IMR-90 (cell line): ENCODE measurements at regions not wholly inside any gene's neighbourhood (a gene's known extent, or its start where the extent isn't known, plus 50 kb on each side); places are given as distances from the start of the nearest gene placed in this dataset.

Source experiments
- ATAC-seq: fragments of 200-7000 bp; cut with Tn5 transposase; 2 replicates; pipeline ENCODE4 v1.9.1; 2020; ENCODE audit warnings: low read depth, mild to moderate bottlenecking, moderate library complexity
- BruUV-seq: library from RNA; stranded (reverse); fragments of 400-500 nt; replicated peaks from 2 replicates; lab custom pipeline; 2021; lab: Mats Ljungman, UMichigan
- CTCF ChIA-PET: fragments of 300-600 bp; formaldehyde crosslinking; extraction: SDS; loops from one replicate; lab custom pipeline; 2021; ENCODE audit warnings: antibody characterized with exemption; lab: Yijun Ruan, JAX
- POLR2A ChIA-PET: fragments of 300-600 bp; sonication (Branson Sonifier 250); formaldehyde crosslinking; loops from one replicate; lab custom pipeline; 2022; ENCODE audit warnings: antibody characterized with exemption; ENCODE audit not compliant: unreplicated experiment; lab: Charles Lee
- DNase-seq: peaks from one replicate; pipeline ENCODE4 v3.0.0; 2013
- H2AFZ ChIP-seq: replicated peaks from 2 replicates; pipeline ENCODE3; 2013; ENCODE audit warnings: low read length, mild to moderate bottlenecking; ENCODE audit not compliant: poor library complexity
- H2AK5ac ChIP-seq: 2 replicates; pipeline ENCODE4 v1.6.1; 2013; ENCODE audit warnings: low read depth, low read length, inconsistent platforms
- H2AK9ac ChIP-seq: replicated peaks from 2 replicates; pipeline ENCODE3; 2013; ENCODE audit warnings: mild to moderate bottlenecking, low read depth, low read length, moderate library complexity; ENCODE audit not compliant: poor library complexity
- H2BK120ac ChIP-seq: 2 replicates; pipeline ENCODE4 v1.6.1; 2013; ENCODE audit warnings: low read depth, low read length, inconsistent platforms
- H2BK15ac ChIP-seq: 3 replicates; pipeline ENCODE4 v1.6.1; 2013; ENCODE audit warnings: low read depth, low read length, inconsistent platforms
- H2BK20ac ChIP-seq: 2 replicates; pipeline ENCODE4 v1.6.1; 2013; ENCODE audit warnings: low read depth, mild to moderate bottlenecking, inconsistent platforms, low read length, moderate library complexity
- H2BK5ac ChIP-seq: 2 replicates; pipeline ENCODE4 v1.6.1; 2013; ENCODE audit warnings: mild to moderate bottlenecking, low read depth, low read length, inconsistent platforms; ENCODE audit not compliant: poor library complexity, severe bottlenecking
- H3K14ac ChIP-seq: replicated peaks from 2 replicates; pipeline ENCODE4 v1.6.1; 2013; ENCODE audit warnings: low read depth, low read length, inconsistent platforms
- H3K18ac ChIP-seq: 2 replicates; pipeline ENCODE4 v1.6.1; 2013; ENCODE audit warnings: low read depth, low read length, control low read depth
- H3K23ac ChIP-seq: 2 replicates; pipeline ENCODE4 v1.6.1; 2013; ENCODE audit warnings: low read depth, low read length, inconsistent platforms
- H3K27ac ChIP-seq: 2 replicates; pipeline ENCODE4 v1.5.1; 2013; ENCODE audit warnings: mild to moderate bottlenecking, control low read depth, low read length; ENCODE audit not compliant: insufficient read depth
- H3K27me3 ChIP-seq: 2 replicates; pipeline ENCODE4 v1.6.1; 2013; ENCODE audit warnings: low read length; ENCODE audit not compliant: control insufficient read depth, insufficient read depth
- H3K36me3 ChIP-seq: 2 replicates; pipeline ENCODE4 v1.6.1; 2013; ENCODE audit warnings: low read length, mixed read lengths; ENCODE audit not compliant: control insufficient read depth, insufficient read depth
- H3K4ac ChIP-seq: 2 replicates; pipeline ENCODE4 v1.6.1; 2013; ENCODE audit warnings: low read depth, low read length, inconsistent platforms
- H3K4me1 ChIP-seq: 2 replicates; pipeline ENCODE4 v1.6.1; 2013; ENCODE audit warnings: low read length, mixed read lengths; ENCODE audit not compliant: control insufficient read depth, insufficient read depth
- H3K4me2 ChIP-seq: 2 replicates; pipeline ENCODE4 v1.6.1; 2013; ENCODE audit warnings: low read depth, mild to moderate bottlenecking, control low read depth, low read length, moderate library complexity
- H3K4me3 ChIP-seq: 2 replicates; pipeline ENCODE4 v1.5.1; 2013; ENCODE audit warnings: low read depth, mild to moderate bottlenecking, control low read depth, low read length, moderate library complexity; ENCODE audit not compliant: insufficient read depth
- H3K56ac ChIP-seq: 2 replicates; pipeline ENCODE4 v1.6.1; 2013; ENCODE audit warnings: low read length, inconsistent platforms; ENCODE audit not compliant: insufficient read depth; ENCODE audit errors: extremely low read depth
- H3K79me1 ChIP-seq, 2 experiments: 2 replicates each; pipeline ENCODE4 v1.6.1; 2013; ENCODE audit warnings: low read length in 2 of 2, inconsistent platforms in 1 of 2, low read depth in 1 of 2
- H3K9ac ChIP-seq: 2 replicates; pipeline ENCODE4 v1.6.1; 2013; ENCODE audit warnings: low read depth, low read length, control low read depth
- H3K9me1 ChIP-seq: 2 replicates; pipeline ENCODE4 v1.6.1; 2013; ENCODE audit warnings: low read length, inconsistent platforms; ENCODE audit not compliant: insufficient read depth
- H3K9me3 ChIP-seq: 2 replicates; pipeline ENCODE4 v1.6.1; 2013; ENCODE audit warnings: low read length; ENCODE audit not compliant: control insufficient read depth, insufficient read depth
- H4K20me1 ChIP-seq: 2 replicates; pipeline ENCODE4 v1.6.1; 2013; ENCODE audit warnings: low read length, inconsistent platforms; ENCODE audit not compliant: insufficient read depth
- H4K5ac ChIP-seq: 2 replicates; pipeline ENCODE4 v1.6.1; 2013; ENCODE audit warnings: mild to moderate bottlenecking, low read depth, low read length, control low read depth
- H4K8ac ChIP-seq, 2 experiments: 2 replicates each; pipeline ENCODE4 v1.6.1; 2013; ENCODE audit warnings: low read depth in 2 of 2, low read length in 2 of 2, control low read depth in 1 of 2, inconsistent platforms in 1 of 2
- H4K91ac ChIP-seq: 2 replicates; pipeline ENCODE4 v1.6.1; 2013; ENCODE audit warnings: low read depth, low read length, inconsistent platforms; ENCODE audit not compliant: insufficient read depth
- MAFK ChIP-seq: IDR thresholded peaks from 2 replicates; pipeline ENCODE4 v1.6.1; 2012; ENCODE audit warnings: low read depth, low read length, improper control_type of control experiment
- RCOR1 ChIP-seq: IDR thresholded peaks from 2 replicates; pipeline ENCODE4 v1.6.1; 2012; ENCODE audit warnings: mild to moderate bottlenecking, low read length, improper control_type of control experiment; ENCODE audit not compliant: insufficient replicate concordance
- WGBS, 2 experiments: methylation state at CpG; one replicate each; pipeline versions ENCODE4 v1.1.5 to v1.1.7; 2013; ENCODE audit warnings: missing lambda C conversion rate in 2 of 2; ENCODE audit not compliant: insufficient read length in 1 of 2; ENCODE audit errors: extremely low coverage in 2 of 2; 5-methylcytosine and 5-hydroxymethylcytosine counted together
- dilution Hi-C: fragments of 300-500 bp; cut with HindIII; formaldehyde crosslinking; loops from one replicate; pipeline ENCODE4 v1.14.3; 2018; ENCODE audit warnings: low sequenced_read_pairs; ENCODE audit not compliant: unreplicated experiment
- in situ Hi-C: fragments of 300-500 bp; cut with MboI; formaldehyde crosslinking; loops from 3 replicates; pipeline ENCODE4 v1.14.3; 2019; ENCODE audit warnings: low sequenced_read_pairs, inconsistent platforms, mixed read lengths
- intact Hi-C: fragments of 100-400 bp; cut with micrococcal nuclease; formaldehyde crosslinking; loops from 2 replicates; pipeline ENCODE4 v1.10.0; 2022
- TF ChIP-seq, protein P1 (sequence below): conservative IDR thresholded peaks from 2 replicates; pipeline ENCODE4 v1.5.1; 2012; ENCODE audit warnings: mild to moderate bottlenecking, low read depth, low read length, improper control_type of control experiment

DNA sequence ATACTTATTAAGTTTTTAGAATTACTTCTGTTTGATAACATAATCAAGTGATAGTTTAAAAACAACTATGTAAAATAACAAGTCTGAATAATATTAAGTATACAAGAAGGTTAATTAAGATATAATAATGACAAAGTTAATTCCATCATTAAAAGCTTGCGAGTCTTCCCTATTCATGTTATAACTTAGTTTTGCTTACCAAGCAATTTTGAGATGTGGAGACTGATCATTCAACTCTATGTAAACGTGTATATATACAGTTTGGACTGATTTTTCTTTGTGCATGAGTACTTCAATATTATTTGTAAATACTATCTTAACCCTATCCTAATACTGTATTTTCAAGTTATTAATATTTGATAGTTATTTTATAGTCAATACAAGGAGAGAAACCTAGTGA lies 870.9 kb downstream of the GBE1 start:
- H3K4ac ChIP-seq = no peak overlapping the region
- ATAC-seq = no peak
- no peak overlapping the region for H3K4me3 ChIP-seq
- H2AK9ac ChIP-seq = no peak overlapping the region
- no peak overlapping the region for H3K18ac ChIP-seq
- CTCF ChIA-PET = no interaction called here
- H3K9me1 ChIP-seq = no peaks in the 10 kb centered on the region
- DNase-seq = no peak
- no CpG with 5 or more reads among the region's 2 CpGs for WGBS, 2 experiments
- H3K27me3 ChIP-seq = no peaks in the 10 kb centered on the region
- no peaks in the 10 kb centered on the region for H3K4me1 ChIP-seq
- no peak overlapping the region for H3K4me2 ChIP-seq
- H3K23ac ChIP-seq = no peak overlapping the region
- H2BK120ac ChIP-seq = no peak overlapping the region
- no peaks in the 10 kb centered on the region for H4K20me1 ChIP-seq
- no peak overlapping the region for H4K5ac ChIP-seq
- intact Hi-C loops = no loop called here
- H2BK20ac ChIP-seq = no peak overlapping the region
- TF ChIP-seq RCOR1 = no peak
- TF ChIP-seq, protein P1, sequence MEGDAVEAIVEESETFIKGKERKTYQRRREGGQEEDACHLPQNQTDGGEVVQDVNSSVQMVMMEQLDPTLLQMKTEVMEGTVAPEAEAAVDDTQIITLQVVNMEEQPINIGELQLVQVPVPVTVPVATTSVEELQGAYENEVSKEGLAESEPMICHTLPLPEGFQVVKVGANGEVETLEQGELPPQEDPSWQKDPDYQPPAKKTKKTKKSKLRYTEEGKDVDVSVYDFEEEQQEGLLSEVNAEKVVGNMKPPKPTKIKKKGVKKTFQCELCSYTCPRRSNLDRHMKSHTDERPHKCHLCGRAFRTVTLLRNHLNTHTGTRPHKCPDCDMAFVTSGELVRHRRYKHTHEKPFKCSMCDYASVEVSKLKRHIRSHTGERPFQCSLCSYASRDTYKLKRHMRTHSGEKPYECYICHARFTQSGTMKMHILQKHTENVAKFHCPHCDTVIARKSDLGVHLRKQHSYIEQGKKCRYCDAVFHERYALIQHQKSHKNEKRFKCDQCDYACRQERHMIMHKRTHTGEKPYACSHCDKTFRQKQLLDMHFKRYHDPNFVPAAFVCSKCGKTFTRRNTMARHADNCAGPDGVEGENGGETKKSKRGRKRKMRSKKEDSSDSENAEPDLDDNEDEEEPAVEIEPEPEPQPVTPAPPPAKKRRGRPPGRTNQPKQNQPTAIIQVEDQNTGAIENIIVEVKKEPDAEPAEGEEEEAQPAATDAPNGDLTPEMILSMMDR = no peak
- TF ChIP-seq MAFK = peak; percentile 86
- no peak overlapping the region for H2BK5ac ChIP-seq
- peaks cover 3% of the 10 kb centered on the region for H3K9me3 ChIP-seq
- no peak overlapping the region for H3K9ac ChIP-seq
- BruUV-seq = no TSS peak
- in situ Hi-C loops = no loop called here
- no peak overlapping the region for H2AFZ ChIP-seq
- no peak overlapping the region for H4K8ac ChIP-seq
- H3K56ac ChIP-seq = no peak overlapping the region
- no peak overlapping the region for H3K14ac ChIP-seq
- H2BK15ac ChIP-seq = no peak overlapping the region
- no peak overlapping the region for H3K27ac ChIP-seq
- dilution Hi-C loops = no loop called here
- POLR2A ChIA-PET = no interaction called here
- no peak overlapping the region for H4K91ac ChIP-seq
- no peaks in the 10 kb centered on the region for H3K36me3 ChIP-seq
- no peaks in the 10 kb centered on the region for H3K79me1 ChIP-seq
- H2AK5ac ChIP-seq = no peak overlapping the region
